GOT3 (cell line): ENCODE measurements at regions not wholly inside any gene's neighbourhood (a gene's known extent, or its start where the extent isn't known, plus 50 kb on each side); places are given as distances from the start of the nearest gene placed in this dataset.
"Not testable (repeated sequence)": the region's sequence is repeated elsewhere in the genome, so short reads cannot be mapped to it uniquely, and the experiment has no call there.

Source experiments
- DNase-seq: peaks from one replicate; lab custom pipeline; 2025; ENCODE audit warnings: mixed read lengths; lab: John Stamatoyannopoulos, UW

GRCh38 chr12:87421233-87421632, 608.0 kb downstream of the C12orf50 start:
- not testable (repeated sequence) for DNase-seq

- no peak for DNase-seq
Measured at GRCh38 chr12:87413784-87414183, 615.4 kb downstream of the C12orf50 start.

- DNase-seq = no peak
Measured at GRCh38 chr12:87406926-87407325, 622.3 kb downstream of the C12orf50 start.

- DNase-seq = no peak
Measured at GRCh38 chr12:87405918-87406317, 623.3 kb downstream of the C12orf50 start.

GRCh38 chr12:87394168-87394567, 635.0 kb downstream of the C12orf50 start:
- not testable (repeated sequence) for DNase-seq

- DNase-seq = no peak
Measured at GRCh38 chr12:87388376-87388775, 640.8 kb downstream of the C12orf50 start.

GRCh38 chr12:87385322-87385721, 643.9 kb downstream of the C12orf50 start:
- DNase-seq = no peak

- DNase-seq = no peak
Measured at GRCh38 chr12:87384226-87384625, 645.0 kb downstream of the C12orf50 start.

GRCh38 chr12:87383680-87384079, 645.5 kb downstream of the C12orf50 start:
- no peak for DNase-seq

GRCh38 chr12:87382959-87383566, 646.1 kb downstream of the C12orf50 start:
- no peak for DNase-seq

GRCh38 chr12:87382436-87382835, 646.8 kb downstream of the C12orf50 start:
- no peak for DNase-seq

GRCh38 chr12:87381742-87382141, 647.5 kb downstream of the C12orf50 start:
- no peak for DNase-seq

- no peak for DNase-seq
Measured at GRCh38 chr12:87378526-87378925, 650.7 kb downstream of the C12orf50 start.

- DNase-seq = no peak
Measured at GRCh38 chr12:87376722-87377121, 652.5 kb downstream of the C12orf50 start.

GRCh38 chr12:87369161-87369560, 660.0 kb downstream of the C12orf50 start:
- no peak for DNase-seq

GRCh38 chr12:87368259-87368658, 660.9 kb downstream of the C12orf50 start:
- no peak for DNase-seq

GRCh38 chr12:87365423-87365822, 663.8 kb downstream of the C12orf50 start:
- no peak for DNase-seq

GRCh38 chr12:87363497-87364084, 665.6 kb downstream of the C12orf50 start:
- no peak for DNase-seq

- no peak for DNase-seq
Measured at GRCh38 chr12:87349681-87350080, 679.5 kb downstream of the C12orf50 start.

- no peak for DNase-seq
Measured at GRCh38 chr12:87348071-87348470, 681.1 kb downstream of the C12orf50 start.

- no peak for DNase-seq
Measured at GRCh38 chr12:87344699-87345098, 684.5 kb downstream of the C12orf50 start.

- no peak for DNase-seq
Measured at GRCh38 chr12:87338681-87339080, 690.5 kb downstream of the C12orf50 start.

- DNase-seq = no peak
Measured at GRCh38 chr12:87336814-87337336, 692.3 kb downstream of the C12orf50 start.
